ENCODE measurements at regions not wholly inside any gene's neighbourhood (a gene's known extent, or its start where the extent isn't known, plus 50 kb on each side); places are given as distances from the start of the nearest gene placed in this dataset.

DNA sequence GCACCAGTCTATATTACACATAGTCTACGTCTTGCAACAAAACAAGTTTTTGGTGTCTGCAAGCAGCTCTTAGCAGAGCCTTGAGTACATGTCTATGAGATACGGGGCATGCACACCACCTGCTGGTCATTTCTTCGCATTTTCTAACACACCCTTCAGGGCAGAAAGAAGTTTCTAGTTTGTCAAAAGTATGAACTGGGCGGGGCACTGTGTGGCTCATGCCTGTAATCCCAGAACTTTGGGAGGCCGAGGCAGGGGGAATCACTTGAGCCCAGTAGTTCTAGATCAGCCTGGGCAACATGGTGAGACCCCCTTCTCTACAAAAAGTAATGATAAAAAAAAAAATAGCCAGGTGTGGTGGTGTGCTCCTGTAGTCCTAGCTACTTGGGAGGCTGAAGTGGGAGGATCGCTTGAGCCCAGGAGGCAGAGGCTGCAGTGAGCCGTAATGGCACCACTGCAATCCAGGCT lies 64.2 kb upstream of the ARL8B start:
- H3K27me3 Mint-ChIP-seq = peaks cover 8% of the 10 kb centered on the region

DNA sequence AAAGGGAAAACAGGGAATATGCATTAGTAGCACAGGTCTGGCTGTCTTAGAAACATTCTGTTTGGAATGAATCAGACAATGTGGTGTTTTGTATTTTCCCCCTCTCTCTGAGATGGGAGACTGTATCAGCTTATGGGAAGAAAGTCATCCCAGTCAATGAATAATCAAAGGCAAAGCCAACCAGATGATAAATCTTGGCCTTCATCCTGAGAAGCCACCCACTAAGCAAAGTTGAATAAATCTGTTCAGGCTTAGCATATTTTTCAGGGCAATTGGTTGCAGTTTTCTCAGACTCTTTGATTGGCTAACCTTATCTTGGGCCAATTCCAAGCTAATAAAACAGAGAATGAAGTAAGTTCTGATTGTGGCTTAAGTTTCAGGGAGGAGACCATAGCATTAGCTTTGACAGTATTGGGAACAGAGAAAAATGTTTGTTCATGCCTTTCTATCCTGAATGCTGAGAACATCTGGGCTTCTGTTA lies 63.6 kb upstream of the ARL8B start:
- Histone ChIP-seq H3K27ac (ENCODE audit: insufficient read depth, low read length, poor library complexity, severe bottlenecking) (no peak overlapping the region), H3K36me3 (ENCODE audit: control insufficient read depth, insufficient read depth, low read length) (no peaks in the 10 kb centered on the region), H3K9me3 (ENCODE audit: control insufficient read depth in 2 of 2, low read length in 2 of 2) (no peaks in the 10 kb centered on the region), H3K4me3 (ENCODE audit: low read depth, low read length) (no peak overlapping the region), H3K27me3 (ENCODE audit: control insufficient read depth, insufficient read depth, low read length) (peaks cover 3% of the 10 kb centered on the region), H3K4me1 (ENCODE audit: control insufficient read depth, insufficient read depth, low read length, poor library complexity, severe bottlenecking) (no peaks in the 10 kb centered on the region)
- Mint-ChIP-seq H3K9me3 (no peaks in the 10 kb centered on the region), H3K4me1 (no peaks in the 10 kb centered on the region), H3K27me3 (peaks cover 8% of the 10 kb centered on the region), H3K27ac (no peak overlapping the region), H3K36me3 (no peaks in the 10 kb centered on the region), H3K4me3 (no peak overlapping the region)
- DNase-seq (no peak), ATAC-seq (ENCODE audit: low read depth in 2 of 2) (no peak)

More for the DNA sequence above, 64.2 kb upstream of the ARL8B start:
- Histone ChIP-seq H3K9me3 (ENCODE audit: control insufficient read depth in 2 of 2, low read length in 2 of 2) (no peaks in the 10 kb centered on the region), H3K4me1 (ENCODE audit: control insufficient read depth, insufficient read depth, low read length, poor library complexity, severe bottlenecking) (no peaks in the 10 kb centered on the region), H3K27ac (ENCODE audit: insufficient read depth, low read length, poor library complexity, severe bottlenecking) (no peak overlapping the region), H3K27me3 (ENCODE audit: control insufficient read depth, insufficient read depth, low read length) (peaks cover 3% of the 10 kb centered on the region), H3K4me3 (ENCODE audit: low read depth, low read length) (no peak overlapping the region), H3K36me3 (ENCODE audit: control insufficient read depth, insufficient read depth, low read length) (no peaks in the 10 kb centered on the region)
- ATAC-seq (ENCODE audit: low read depth in 2 of 2) (peak; percentile 83 to 89), DNase-seq (peak; percentile 36 to 87 (median 64))
- Mint-ChIP-seq H3K27ac (no peak overlapping the region), H3K4me1 (no peaks in the 10 kb centered on the region), H3K4me3 (no peak overlapping the region), H3K36me3 (no peaks in the 10 kb centered on the region), H3K9me3 (no peaks in the 10 kb centered on the region)

DNA sequence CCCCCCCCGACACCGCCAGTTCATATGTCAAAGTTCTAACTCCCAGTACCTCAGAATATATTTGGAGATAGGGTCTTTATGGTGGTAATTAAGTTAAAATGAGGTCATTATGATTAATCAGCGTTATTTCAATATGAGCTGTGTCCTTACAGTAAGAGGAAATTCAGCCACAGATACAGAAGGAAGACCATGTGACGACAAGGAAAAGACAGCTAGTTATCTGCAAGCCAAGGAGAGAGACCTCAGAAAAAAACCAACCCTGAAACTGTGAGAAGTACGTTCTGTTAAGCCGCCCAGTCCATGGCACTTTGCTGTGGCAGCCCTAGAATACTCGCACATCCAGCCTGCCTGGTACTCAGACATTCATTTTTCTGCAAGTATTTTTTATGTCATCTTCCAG lies 62.3 kb upstream of the ARL8B start:
- H3K27ac ChIP-seq (ENCODE audit: insufficient read depth, low read length, poor library complexity, severe bottlenecking) = no peak overlapping the region
- H3K4me3 ChIP-seq (ENCODE audit: low read depth, low read length) = no peak overlapping the region
- Mint-ChIP-seq H3K9me3 (no peaks in the 10 kb centered on the region), H3K36me3 (no peaks in the 10 kb centered on the region), H3K4me1 (no peaks in the 10 kb centered on the region), H3K4me3 (no peak overlapping the region), H3K27ac (no peak overlapping the region), H3K27me3 (peaks cover 14% of the 10 kb centered on the region)
- H3K36me3 ChIP-seq (ENCODE audit: control insufficient read depth, insufficient read depth, low read length) = no peaks in the 10 kb centered on the region
- ATAC-seq (ENCODE audit: low read depth in 2 of 2) = no peak
- H3K4me1 ChIP-seq (ENCODE audit: control insufficient read depth, insufficient read depth, low read length, poor library complexity, severe bottlenecking) = no peaks in the 10 kb centered on the region
- no peaks in the 10 kb centered on the region for H3K9me3 ChIP-seq (ENCODE audit: control insufficient read depth in 2 of 2, low read length in 2 of 2)
- peaks cover 3% of the 10 kb centered on the region for H3K27me3 ChIP-seq (ENCODE audit: control insufficient read depth, insufficient read depth, low read length)
- no peak for DNase-seq

DNA sequence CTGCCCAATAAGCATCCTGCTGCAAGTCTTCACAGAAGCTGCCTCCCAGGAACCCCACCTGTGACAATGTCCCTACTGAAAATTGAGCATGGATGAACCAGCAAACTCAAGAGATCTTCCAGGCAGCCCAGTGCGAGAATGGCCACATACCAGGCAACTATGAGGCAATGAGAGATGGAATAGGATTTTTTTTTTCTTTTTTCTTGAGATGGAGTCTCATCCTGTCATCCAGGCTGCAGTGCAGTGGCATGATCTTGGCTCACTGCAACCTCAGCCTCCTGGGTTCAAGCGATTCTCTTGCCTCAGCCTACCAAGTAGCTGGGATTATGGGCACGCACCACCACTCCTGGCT lies 60.9 kb upstream of the ARL8B start:
- Mint-ChIP-seq H3K36me3 (no peaks in the 10 kb centered on the region), H3K27me3 (peaks cover 14% of the 10 kb centered on the region), H3K4me3 (no peak overlapping the region), H3K27ac (no peak overlapping the region), H3K9me3 (no peaks in the 10 kb centered on the region), H3K4me1 (no peaks in the 10 kb centered on the region)
- Histone ChIP-seq H3K27ac (ENCODE audit: insufficient read depth, low read length, poor library complexity, severe bottlenecking) (no peak overlapping the region), H3K9me3 (ENCODE audit: control insufficient read depth in 2 of 2, low read length in 2 of 2) (no peaks in the 10 kb centered on the region), H3K4me3 (ENCODE audit: low read depth, low read length) (no peak overlapping the region), H3K4me1 (ENCODE audit: control insufficient read depth, insufficient read depth, low read length, poor library complexity, severe bottlenecking) (no peaks in the 10 kb centered on the region), H3K27me3 (ENCODE audit: control insufficient read depth, insufficient read depth, low read length) (peaks cover 3% of the 10 kb centered on the region), H3K36me3 (ENCODE audit: control insufficient read depth, insufficient read depth, low read length) (no peaks in the 10 kb centered on the region)
- DNase-seq (no peak), ATAC-seq (ENCODE audit: low read depth in 2 of 2) (no peak)

DNA sequence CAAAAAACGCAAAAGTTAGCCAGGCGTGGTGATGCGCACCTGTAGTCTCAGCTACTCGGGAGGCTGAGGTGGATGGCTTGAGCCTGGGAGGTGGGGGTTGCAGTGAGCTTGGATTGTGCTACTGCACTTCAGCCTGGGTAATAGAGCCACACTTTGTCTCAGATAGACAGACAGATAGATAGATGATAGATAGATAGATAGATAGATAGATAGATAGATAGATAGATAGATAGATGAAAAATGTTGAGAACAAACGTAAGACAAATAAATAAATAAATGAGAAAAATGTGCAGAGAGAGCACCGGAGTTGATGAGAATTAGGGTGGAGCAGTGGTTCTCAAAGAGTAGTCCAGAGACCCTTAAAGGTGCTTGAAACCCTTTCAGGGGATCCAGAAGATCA lies 58.4 kb upstream of the ARL8B start:
- Histone ChIP-seq H3K27me3 (ENCODE audit: control insufficient read depth, insufficient read depth, low read length) (peaks cover under 1% of the 10 kb centered on the region), H3K4me1 (ENCODE audit: control insufficient read depth, insufficient read depth, low read length, poor library complexity, severe bottlenecking) (no peaks in the 10 kb centered on the region), H3K4me3 (ENCODE audit: low read depth, low read length) (no peak overlapping the region), H3K27ac (ENCODE audit: insufficient read depth, low read length, poor library complexity, severe bottlenecking) (no peak overlapping the region), H3K36me3 (ENCODE audit: control insufficient read depth, insufficient read depth, low read length) (no peaks in the 10 kb centered on the region), H3K9me3 (ENCODE audit: control insufficient read depth in 2 of 2, low read length in 2 of 2) (no peaks in the 10 kb centered on the region)
- Mint-ChIP-seq H3K27ac (peak overlapping the region in 1 of 3 donors; percentile 45), H3K4me1 (no peaks in the 10 kb centered on the region), H3K36me3 (no peaks in the 10 kb centered on the region), H3K4me3 (no peak overlapping the region), H3K27me3 (peaks cover 14% of the 10 kb centered on the region), H3K9me3 (no peaks in the 10 kb centered on the region)
- ATAC-seq (ENCODE audit: low read depth in 2 of 2) (no peak), DNase-seq (no peak)

DNA sequence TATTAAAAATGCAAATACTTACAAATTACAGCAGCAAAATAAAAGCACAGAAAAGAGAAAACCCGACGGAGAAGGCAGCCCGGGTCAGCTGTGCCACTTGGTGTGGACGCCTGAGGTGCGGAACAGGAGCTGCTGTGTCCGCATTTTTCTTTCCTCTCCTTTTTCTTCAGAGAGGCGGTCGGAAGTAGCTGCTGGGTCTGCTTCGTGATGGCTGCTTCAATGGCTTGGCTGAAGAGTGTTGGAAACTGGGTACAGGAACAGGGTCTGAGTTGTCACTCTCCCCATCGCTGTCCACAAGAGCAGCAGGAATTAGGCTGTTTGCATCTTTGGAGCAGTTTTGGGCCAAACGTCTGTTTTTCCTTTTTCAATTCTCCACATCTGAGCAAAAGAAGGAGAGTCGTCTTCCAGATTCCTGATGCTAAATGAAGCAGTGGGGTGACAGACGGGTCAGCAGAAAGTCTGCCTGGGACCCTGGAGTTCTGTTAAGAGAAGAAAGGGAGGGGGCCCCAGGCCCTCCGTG lies 53.5 kb upstream of the ARL8B start:
- H3K4me1 Mint-ChIP-seq = no peaks in the 10 kb centered on the region
- peaks cover 13% of the 10 kb centered on the region for H3K27me3 Mint-ChIP-seq
- H3K9me3 Mint-ChIP-seq = peaks cover 0 to 2% (median 0%) of the 10 kb centered on the region in 7 donors

DNA sequence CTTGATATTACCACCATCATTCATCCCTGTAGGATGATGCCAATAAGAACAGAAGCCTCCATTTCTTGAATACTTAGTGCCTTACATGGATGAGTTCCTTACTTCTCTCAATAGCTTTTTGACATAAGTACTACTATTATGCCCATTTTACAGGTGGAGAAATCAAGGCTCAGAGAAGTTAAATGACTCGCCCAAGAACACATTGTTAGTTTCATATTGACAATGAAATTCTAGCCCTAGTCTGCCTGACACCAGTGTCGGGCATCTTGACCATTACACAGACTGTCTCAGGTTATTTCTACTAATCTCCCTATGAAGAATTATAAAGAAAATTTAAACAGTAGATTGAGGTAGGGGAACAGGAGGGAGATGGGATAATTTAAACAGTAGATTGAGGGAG lies 52.5 kb upstream of the ARL8B start:
- no peak for DNase-seq
- H3K36me3 ChIP-seq (ENCODE audit: control insufficient read depth, insufficient read depth, low read length) = no peaks in the 10 kb centered on the region
- H3K4me3 Mint-ChIP-seq = no peak overlapping the region
- H3K9me3 Mint-ChIP-seq = peaks cover 0 to 2% (median 0%) of the 10 kb centered on the region in 7 donors
- H3K4me1 ChIP-seq (ENCODE audit: control insufficient read depth, insufficient read depth, low read length, poor library complexity, severe bottlenecking) = no peaks in the 10 kb centered on the region
- no peaks in the 10 kb centered on the region for H3K36me3 Mint-ChIP-seq
- no peaks in the 10 kb centered on the region for H3K9me3 ChIP-seq (ENCODE audit: control insufficient read depth in 2 of 2, low read length in 2 of 2)
- no peak overlapping the region for H3K4me3 ChIP-seq (ENCODE audit: low read depth, low read length)
- H3K27me3 Mint-ChIP-seq = peaks cover 8% of the 10 kb centered on the region
- no peaks in the 10 kb centered on the region for H3K27me3 ChIP-seq (ENCODE audit: control insufficient read depth, insufficient read depth, low read length)
- no peak for ATAC-seq (ENCODE audit: low read depth in 2 of 2)
- no peak overlapping the region for H3K27ac ChIP-seq (ENCODE audit: insufficient read depth, low read length, poor library complexity, severe bottlenecking)
- no peaks in the 10 kb centered on the region for H3K4me1 Mint-ChIP-seq
- no peak overlapping the region for H3K27ac Mint-ChIP-seq

More for the DNA sequence above, 53.5 kb upstream of the ARL8B start:
- no peak overlapping the region for H3K27ac Mint-ChIP-seq
- no peak overlapping the region for H3K27ac ChIP-seq (ENCODE audit: insufficient read depth, low read length, poor library complexity, severe bottlenecking)
- H3K27me3 ChIP-seq (ENCODE audit: control insufficient read depth, insufficient read depth, low read length) = no peaks in the 10 kb centered on the region
- DNase-seq (no peak), ATAC-seq (ENCODE audit: low read depth in 2 of 2) (no peak)
- H3K4me3 Mint-ChIP-seq = no peak overlapping the region
- no peaks in the 10 kb centered on the region for H3K9me3 ChIP-seq (ENCODE audit: control insufficient read depth in 2 of 2, low read length in 2 of 2)
- H3K4me1 ChIP-seq (ENCODE audit: control insufficient read depth, insufficient read depth, low read length, poor library complexity, severe bottlenecking) = no peaks in the 10 kb centered on the region
- H3K36me3 Mint-ChIP-seq = no peaks in the 10 kb centered on the region
- no peak overlapping the region for H3K4me3 ChIP-seq (ENCODE audit: low read depth, low read length)
- H3K36me3 ChIP-seq (ENCODE audit: control insufficient read depth, insufficient read depth, low read length) = no peaks in the 10 kb centered on the region

DNA sequence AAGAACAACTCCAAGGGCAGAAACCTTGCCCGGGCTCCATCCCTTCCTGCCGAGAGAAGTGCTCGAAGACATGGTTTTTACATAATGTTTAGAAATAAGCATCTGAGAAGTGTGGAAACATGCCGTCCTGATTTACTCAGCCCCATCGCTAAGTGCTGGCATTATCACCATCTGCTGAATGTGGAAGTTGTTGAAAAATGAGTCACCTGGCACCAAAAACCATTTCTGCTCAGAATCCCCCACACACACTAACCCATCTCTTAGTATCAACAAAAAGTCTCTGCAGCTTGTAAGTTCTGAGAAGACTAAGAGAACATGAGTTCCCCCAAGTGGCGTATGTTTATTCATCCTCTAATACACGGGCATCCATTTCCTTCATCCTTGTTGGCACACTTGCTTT lies 51.0 kb upstream of the ARL8B start:
- no peaks in the 10 kb centered on the region for H3K36me3 ChIP-seq (ENCODE audit: control insufficient read depth, insufficient read depth, low read length)
- peaks cover 0 to 2% (median 0%) of the 10 kb centered on the region in 7 donors for H3K9me3 Mint-ChIP-seq
- ATAC-seq (ENCODE audit: low read depth in 2 of 2) = no peak
- H3K27me3 ChIP-seq (ENCODE audit: control insufficient read depth, insufficient read depth, low read length) = no peaks in the 10 kb centered on the region
- H3K4me3 Mint-ChIP-seq = no peak overlapping the region
- no peaks in the 10 kb centered on the region for H3K9me3 ChIP-seq (ENCODE audit: control insufficient read depth in 2 of 2, low read length in 2 of 2)
- H3K27ac ChIP-seq (ENCODE audit: insufficient read depth, low read length, poor library complexity, severe bottlenecking) = no peak overlapping the region
- DNase-seq = no peak
- H3K4me1 ChIP-seq (ENCODE audit: control insufficient read depth, insufficient read depth, low read length, poor library complexity, severe bottlenecking) = no peaks in the 10 kb centered on the region
- peaks cover 15% of the 10 kb centered on the region for H3K27me3 Mint-ChIP-seq
- H3K27ac Mint-ChIP-seq = no peak overlapping the region
- H3K36me3 Mint-ChIP-seq = no peaks in the 10 kb centered on the region
- H3K4me3 ChIP-seq (ENCODE audit: low read depth, low read length) = no peak overlapping the region
- no peaks in the 10 kb centered on the region for H3K4me1 Mint-ChIP-seq
